Limb (tissue), 2 donors: ENCODE measurements at regions not wholly inside any gene's neighbourhood (a gene's known extent, or its start where the extent isn't known, plus 50 kb on each side); places are given as distances from the start of the nearest gene placed in this dataset.
"Not testable (repeated sequence)": the region's sequence is repeated elsewhere in the genome, so short reads cannot be mapped to it uniquely, and the experiment has no call there.

Experiments
- DNase-seq, 2 donors: peaks; one replicate each; pipeline ENCODE4 v3.0.0-alpha.2; 2016; ENCODE audit errors: extremely low spot score in 2 of 2

DNA sequence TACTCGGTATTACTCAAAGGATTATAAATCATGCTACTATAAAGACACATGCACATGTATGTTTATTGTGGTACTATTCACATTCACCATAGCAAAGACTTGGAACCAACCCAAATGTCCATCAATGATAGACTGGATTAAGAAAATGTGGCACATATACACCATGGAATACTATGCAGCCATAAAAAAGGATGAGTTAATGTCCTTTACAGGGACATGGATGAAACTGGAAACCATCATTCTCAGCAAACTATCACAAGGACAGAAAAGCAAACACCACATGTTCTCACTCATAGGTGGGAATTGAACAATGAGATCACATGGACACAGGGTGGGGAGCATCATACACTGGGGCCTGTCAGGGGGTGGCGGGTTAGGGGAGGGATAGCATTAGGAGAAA is 130.5 kb upstream of the SLC1A3 start:
- DNase-seq = not testable (repeated sequence)

DNA sequence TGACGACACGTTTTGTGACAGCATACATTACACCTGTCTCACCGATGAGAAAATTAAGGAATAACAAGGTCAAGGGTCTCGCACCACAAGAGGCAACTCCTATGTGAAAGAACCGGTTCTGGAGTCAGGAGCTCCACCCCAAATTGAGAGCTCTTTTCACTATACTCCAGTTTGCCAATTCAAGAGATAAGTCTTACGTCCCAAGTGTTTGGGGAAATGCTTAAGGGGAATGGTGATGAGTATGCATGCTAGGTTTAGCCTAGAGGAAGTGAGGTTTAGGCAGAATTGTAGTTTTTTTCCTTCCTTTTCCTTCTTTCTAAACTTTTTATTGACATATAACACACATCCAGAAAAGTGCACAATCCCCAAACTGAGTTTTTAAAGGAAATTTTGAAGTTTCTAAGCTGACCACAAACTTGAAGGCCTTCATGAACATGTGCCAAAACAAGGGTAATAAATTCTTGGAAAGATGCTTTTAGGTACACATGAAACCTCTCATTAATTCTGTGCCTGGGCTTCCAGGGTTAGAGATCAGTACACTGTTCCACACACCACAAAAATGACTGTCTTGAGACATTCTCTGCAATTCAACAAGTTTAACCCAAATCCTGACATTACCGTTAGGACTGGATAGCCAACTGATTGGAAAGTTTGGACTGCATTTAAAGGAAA is 127.6 kb upstream of the SLC1A3 start:
- no peak for DNase-seq

DNA sequence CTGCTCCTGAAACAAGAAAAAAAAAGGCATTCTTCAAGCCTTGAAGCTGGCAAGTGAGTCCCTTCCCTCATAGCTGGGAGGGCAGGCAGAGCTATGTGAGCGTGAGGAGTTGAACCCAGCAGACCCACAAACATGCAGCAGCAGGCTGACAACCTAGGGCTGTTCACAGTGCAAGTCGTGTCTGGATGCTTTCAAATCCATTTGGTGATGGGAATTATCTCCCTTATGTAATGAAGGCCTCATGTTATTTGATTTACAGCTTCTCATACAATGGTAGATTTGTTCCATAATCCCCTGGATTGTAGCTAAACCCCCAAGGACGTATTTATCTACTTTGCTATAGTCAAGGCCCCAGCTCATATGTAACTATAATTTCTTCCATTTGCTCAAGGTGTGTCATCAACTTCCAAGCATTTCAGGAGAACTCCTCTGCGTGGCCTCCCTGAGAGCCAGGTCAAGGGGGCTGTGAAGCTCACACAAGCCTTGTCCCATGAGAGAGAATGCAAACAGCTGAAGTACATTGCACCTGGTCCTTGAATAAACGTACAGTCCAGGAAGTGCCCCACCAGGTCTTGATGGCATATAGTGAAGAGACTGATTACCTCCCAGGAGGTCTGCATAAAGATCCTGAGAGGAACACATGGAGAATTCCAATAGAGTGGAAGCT is 124.8 kb upstream of the SLC1A3 start:
- no peak for DNase-seq

DNA sequence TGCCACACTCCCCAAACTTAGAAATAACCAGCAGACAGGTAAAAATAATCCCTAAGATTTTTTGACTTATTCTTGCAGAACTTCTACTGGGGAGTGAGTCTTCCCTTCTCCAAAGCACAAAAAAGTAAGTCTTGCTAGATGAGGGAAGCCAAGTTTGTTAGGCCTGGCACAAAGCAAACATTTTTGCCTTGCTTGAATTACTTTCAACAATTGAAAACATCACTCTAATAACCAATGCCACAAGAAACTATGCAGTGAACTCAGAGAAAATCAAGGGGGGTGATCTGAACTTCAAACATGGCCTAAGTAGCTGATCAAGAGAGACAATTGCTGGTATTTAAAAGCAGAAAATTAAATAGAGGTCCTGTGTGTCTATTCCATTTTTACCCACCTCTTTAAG is 123.6 kb upstream of the SLC1A3 start:
- DNase-seq = no peak

DNA sequence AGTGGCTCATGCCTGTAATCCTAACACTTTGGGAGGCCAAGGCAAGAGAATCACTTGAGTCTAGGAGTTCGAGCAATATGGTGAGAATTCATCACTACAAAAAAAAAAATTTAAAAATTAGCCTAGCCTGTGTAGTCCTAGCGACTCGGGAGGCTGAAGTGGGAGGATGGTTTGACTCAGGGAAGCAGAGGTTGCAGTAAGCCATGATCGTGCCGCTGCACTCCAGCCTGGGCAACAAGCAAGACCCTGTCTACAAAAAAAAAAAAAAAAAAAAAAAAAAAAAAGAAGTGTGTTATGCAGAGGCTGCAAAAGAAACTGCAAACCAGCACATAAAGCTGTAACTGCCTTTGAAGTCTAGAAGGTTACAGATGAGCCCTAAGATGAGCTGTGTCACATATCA is 116.9 kb upstream of the SLC1A3 start:
- no peak for DNase-seq

DNA sequence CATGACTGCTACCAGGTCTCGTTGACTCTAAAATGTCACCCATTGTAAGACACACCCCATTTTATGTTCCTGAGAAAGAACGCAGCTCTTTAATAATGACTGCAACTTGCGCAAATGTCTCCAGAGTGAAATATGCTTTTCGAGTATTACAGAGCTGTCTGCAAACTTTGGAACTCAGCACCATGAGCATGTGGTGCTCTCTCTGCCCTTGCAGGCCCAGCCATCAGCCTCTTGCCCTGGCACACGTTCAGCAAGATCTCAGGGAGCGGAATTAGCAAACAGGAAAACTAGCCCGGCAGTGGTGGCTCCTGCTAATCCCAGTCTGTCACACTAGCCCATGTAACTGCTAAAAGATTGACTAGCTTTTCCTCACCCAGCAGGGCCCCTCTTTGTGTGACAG is 114.5 kb upstream of the SLC1A3 start:
- no peak for DNase-seq

DNA sequence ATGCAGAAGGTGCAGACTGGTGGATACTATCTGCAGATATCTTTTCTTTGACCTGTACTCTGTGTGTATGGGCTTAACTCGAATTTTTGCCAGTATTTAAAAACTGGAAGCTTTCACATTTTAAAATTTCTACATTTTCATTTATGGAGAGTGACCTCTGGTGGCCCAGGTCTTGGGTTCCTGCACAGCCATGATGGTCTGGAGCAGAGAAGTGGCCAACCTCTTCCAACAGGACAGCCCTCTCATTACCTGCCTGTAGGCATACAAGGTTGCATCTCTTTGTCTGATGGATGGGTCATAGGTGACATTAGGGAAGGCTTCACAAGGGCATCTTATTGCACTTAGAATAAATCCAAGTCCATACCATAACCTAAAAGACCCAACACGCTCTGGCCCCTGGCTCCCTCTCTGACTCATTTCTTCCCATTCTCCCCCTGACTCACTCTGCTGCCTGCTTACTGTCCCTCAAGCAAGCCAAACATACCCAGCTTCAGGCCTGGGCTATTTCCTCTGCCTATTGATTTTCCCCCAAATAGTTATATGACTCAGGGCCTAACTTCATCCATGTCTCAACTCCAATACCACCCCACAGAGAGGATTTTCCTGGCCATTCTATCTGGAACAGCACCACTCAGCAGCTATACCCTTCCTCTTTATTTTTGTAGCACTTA is 113.3 kb upstream of the SLC1A3 start:
- no peak for DNase-seq

DNA sequence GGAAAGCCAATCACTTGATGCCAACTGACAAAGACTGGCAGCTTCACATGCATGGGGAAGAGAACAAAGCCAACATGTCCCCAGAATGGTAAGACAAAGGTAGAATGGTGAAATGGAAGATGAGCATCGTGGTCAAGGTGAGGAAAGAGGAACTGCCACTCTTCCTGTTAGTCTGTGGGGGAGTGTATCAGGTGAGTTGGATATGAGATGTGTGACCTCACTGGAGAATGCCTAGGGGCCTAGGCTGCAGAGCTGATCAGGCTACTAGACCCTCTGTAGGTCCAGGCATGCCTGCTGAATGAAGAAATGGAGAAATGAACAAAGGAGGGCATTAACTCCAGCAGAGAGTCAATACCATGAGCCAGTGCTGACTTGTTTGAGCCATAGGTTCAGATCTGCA is 112.4 kb upstream of the SLC1A3 start:
- no peak for DNase-seq

DNA sequence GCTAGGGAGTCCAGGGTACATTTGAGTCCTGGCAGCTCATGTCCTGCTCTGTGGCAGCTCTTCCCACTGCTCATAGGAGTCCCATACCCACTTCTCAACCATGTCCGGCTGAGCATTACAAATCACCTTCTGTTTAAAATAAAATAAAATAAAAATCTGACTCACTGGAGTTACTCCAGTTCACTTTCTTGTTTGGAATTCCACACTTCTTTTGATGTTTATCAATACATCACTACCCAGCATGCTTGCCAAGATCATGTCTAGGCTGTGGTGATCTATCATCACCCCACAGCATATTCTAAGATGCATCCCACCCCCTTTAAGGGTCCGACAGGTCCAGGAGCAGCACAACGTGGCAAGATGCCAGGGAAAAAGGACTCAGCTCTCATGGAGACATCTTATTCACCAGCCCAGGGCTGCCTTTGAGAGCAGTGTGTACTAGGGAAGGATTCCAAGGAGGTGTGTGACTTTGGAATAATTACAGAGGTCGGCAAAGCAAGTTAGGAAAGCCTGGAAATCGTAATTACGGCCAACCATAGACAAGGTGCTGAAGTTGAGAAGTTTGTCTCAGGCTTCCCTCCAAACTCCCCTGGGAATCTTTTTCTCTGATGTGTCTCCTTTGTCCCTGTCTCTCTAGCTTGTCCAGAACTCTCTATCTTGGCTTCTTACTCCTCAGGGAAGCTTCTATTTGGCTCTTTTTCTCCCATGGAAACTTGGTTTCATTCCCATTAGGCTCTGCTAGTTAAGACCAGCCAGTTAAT is 111.4 kb upstream of the SLC1A3 start:
- DNase-seq = peak in 1 of 2 donors; percentile 45

DNA sequence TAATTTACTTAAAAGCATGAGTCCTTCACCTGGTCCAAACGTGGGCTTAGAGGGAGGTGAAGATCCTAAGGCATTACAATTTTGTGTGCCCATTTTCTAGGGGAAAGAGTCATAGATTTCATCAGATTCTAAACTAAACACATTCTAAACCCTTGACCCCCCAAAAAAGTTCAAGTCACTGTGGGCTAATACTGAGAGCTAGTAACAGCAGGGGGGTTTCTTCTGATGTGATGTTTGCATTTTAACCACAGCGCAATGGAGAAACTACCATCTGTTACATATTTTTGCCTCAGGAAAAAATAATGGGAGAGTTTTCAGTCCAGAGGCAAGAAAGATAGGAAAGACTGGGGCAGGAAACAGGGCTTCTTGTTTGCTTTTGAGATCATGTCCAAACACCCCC is 110.8 kb upstream of the SLC1A3 start:
- DNase-seq = no peak

DNA sequence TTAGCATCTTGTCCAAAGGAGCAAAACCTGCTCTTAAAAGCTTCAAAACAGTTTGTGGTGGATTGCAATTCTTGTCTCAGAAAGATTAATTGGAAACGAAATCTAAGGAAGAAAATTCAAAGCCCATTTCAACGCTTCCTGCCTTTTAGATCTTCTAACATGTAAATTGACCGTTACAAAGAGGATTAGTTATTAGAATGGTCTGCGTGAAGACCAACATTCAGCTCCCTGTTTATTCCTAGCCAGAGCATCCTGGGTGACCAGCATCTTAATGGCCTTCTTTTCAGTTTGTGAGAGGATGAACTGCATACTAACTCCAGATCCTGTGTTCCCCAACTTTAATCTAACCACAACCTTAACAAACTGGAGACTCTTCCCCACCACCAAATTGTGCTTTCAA is 109.9 kb upstream of the SLC1A3 start:
- DNase-seq = no peak

DNA sequence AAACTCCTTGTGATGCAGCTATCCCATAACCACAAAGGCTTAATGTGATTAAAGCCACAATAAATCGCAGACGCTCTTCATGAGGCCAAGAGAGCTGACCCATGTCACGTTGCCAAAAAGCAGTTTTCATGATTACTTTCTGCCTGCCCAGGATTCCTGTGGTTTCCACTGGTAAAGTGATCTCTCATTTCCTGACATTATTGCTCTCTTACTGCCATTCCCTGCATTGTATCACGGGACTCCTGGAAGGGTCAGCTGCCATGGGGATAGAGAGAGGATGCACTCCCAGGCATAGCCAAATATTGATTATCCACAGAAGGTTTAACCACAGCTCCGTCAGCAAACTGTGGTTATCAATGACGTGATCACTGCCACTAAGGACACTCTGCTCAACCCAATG is 103.8 kb upstream of the SLC1A3 start:
- no peak for DNase-seq

DNA sequence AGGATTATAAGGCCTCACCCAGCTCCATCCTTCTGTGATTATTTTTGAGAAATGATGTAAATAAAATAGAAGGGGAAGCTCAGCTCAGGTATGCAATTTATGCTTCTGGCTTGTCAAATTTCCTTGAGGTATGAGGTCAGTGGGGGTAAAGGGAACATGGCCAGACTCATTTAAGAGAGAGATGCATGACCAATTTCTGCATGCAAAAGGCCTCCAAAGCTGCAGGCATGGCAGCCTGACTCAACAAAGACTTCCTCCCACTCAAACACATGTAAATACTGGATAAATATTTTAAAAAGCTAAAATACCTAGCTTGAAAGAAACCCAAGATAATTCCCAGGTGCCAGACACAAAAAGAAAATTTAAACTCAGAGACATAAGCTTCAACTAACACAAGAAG is 101.4 kb upstream of the SLC1A3 start:
- no peak for DNase-seq

DNA sequence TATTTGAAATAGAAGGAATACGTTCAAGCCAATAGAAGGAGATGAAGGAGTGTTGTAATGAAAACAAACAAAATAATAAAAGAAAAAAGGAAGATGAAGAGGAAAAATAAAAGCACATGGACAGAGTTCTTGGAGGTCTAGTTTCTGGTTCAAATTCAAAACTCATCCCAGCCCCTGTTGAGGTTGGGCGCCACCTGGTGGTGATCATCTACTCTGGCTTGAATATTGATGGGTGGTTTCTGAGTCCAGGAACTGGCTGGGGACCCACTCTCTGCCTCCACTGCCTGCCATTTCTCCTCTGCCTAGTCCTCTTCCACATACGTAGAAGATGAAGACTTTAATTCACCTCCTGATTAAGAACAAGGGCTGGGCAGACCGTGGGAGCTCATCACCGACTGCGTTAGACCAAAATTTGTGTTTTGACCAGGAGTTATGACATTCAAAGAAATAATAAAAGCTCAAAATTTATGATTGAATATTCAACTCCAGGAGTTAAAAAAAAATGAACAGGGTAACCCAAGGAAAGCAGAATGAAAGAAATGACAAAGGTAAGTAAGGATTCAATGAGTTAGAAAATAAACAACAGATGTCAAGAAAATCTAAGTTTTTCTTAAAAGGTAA is 99.0 kb upstream of the SLC1A3 start:
- DNase-seq = peak in 1 of 2 donors; percentile 68

DNA sequence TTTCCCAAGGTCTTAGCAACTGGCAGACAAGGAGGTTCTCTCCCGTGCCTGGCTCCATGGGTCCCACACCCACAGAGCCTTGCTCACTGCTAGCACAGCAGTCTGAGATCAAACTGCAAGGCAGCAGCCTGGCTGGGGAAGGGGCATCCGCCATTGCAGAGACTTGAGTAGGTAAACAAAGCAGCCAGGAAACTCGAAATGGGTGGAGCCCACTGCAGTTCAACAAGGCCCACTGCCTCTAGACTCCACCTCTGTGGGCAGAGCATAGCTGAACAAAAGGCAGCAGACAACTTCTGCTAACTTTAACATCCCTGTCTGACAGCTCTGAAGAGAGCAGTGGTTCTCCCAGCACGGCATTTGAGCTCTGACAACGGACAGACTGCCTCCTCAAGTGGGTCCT is 98.1 kb upstream of the SLC1A3 start:
- not testable (repeated sequence) for DNase-seq

DNA sequence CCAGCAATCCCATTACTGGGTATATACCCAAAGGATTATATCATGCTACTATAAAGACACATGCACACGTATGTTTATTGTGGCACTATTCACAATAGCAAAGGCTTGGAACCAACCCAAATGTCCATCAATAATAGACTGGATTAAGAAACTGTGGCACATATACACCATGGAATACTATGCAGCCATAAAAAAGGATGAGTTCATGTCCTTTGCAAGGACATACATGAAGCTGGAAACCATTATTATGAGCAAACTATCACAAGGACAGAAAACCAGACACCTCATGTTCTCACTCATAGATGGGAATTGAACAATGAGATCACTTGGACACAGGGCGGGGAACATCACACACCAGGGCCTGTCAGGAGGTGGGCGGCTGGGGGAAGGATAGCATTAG is 92.8 kb upstream of the SLC1A3 start:
- not testable (repeated sequence) for DNase-seq

DNA sequence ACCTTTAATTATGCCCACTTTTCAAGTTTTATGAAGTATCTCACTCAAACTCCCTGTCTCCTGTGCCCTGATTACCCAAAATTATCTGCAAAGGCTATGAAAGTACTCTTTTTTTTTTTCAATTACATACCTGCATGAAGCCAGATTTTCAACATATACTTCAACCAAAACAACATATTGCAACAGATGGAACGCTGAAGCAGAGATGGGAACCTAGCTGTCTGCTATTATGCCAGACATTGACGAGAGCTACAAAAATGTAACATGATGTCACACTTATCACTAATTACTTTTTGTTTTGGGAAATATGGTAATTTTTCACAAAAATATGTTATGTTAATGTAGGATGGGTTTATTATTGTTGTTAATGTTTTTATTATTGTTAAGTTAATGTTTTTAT is 86.5 kb upstream of the SLC1A3 start:
- DNase-seq = no peak

DNA sequence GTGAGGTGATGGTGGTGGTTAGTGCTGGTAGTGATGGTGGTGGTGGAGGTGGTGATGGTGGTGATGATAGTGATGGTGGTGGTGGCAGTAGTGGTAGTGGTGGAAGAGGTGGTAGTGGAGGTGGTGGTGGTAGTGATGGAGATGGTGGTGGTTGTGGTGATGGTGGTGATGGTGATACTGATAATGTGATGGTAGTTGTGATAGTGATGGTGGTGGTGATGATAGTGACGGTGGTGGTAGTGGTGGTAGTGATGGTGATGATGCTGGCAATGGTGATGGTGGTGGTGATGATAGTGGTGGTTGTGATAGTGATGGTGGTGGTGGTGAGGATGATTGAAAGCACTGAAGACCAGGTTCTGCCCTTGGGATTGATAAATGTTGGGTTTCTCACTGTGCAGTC is 85.2 kb upstream of the SLC1A3 start:
- DNase-seq = no peak

DNA sequence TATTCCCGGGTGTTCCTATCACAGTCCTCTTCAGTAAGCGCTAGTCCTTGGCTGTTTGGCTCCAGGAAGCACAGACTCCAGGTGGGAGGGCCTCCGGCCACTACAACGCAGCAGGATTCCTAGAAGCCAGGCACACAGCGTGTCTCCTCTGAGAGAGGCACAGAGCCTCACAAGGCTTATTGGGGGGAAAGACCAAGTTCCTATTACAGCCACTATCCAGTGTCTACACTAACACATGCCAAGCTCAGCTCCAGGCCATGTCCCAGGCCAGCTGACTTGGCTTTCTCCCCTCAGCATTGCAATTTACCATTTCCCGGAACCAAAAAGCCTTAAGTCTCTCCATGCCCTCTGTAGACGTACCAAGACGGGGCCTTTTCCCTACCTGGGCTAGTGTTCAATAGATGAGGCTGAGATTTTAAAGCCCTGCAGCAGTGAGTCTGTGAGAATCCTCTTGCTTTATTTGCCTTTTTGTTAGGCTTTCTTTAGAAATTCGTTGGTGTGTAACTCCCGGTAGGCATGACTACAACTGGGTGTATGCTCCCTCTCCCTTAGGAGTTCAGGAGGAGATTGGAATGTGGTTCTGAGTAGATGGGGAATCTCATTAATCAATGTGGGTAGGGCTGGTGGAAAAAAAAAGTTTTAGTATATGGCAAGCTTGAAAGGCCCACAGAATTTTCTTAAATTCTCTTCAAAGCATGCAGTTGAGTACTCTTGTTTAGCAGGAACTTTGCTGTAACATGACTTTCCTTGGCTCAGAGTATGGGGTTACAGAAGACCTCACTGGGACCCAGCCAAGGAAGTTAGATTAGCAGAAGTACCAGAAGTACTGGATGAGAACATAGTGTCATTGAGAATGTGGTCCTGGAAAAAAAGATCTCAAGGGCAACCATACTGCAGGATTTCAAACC is 84.3 kb upstream of the SLC1A3 start:
- DNase-seq = no peak

DNA sequence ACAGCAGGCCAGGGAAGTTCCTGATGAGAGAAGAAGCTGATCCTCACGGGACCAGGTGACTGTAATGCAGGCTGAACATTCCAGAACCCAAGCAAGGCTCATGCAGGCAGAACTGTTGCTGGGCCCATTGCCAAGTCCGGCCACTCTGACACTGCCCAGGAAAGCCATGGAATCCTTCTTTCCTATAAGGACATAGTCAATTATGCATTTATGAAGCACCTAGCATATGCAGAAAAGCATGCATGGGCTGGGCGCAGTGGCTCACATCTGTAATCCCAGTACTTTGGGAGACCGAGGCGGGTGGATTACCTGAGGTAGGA is 83.7 kb upstream of the SLC1A3 start:
- no peak for DNase-seq

DNA sequence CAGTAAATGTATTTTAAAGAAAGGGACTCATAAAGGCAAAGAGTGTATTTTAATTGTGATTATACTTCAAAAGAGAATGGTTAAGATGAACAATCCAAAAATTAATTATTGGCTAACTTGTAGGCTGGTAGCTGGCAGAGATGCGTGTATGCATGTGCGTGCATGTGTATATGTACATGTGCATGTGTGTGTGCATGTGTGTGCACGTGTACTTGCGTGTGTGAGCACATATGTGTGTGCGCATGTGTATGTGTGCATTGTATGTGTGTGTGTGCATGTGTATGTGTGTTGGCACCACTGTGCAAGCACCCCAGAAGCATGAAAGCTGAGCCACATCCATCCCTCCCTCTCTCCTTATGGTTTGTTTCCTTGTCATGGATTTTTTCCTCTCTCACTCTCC is 83.0 kb upstream of the SLC1A3 start:
- no peak for DNase-seq
